ENCODE measurements at regions not wholly inside any gene's neighbourhood (a gene's known extent, or its start where the extent isn't known, plus 50 kb on each side); places are given as distances from the start of the nearest gene placed in this dataset.
"Not testable (repeated sequence)": the region's sequence is repeated elsewhere in the genome, so short reads cannot be mapped to it uniquely, and the experiment has no call there.

DNA sequence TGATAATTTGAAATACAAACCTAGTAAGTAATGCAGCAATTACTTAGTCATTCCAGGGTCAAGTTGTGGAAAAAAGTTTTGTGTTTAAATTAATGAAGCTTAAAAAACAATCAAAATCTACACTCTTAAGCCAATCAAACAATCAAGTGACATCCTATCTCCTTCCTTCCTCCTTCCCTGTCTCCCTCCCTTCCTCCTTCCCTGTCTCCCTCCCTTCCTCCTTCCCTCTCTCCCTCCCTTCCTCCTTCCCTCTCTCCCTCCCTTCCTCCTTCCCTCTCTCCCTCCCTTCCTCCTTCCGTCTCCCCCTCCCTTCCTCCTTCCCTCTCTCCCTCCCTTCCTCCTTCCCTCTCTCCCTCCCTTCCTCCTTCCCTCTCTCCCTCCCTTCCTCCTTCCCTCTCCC, 111.4 kb upstream of the RBPJ start:
- not testable (repeated sequence) for DNase-seq; H3K36me3 ChIP-seq (ENCODE audit: control insufficient read depth in 3 of 3, insufficient read depth in 2 of 3, low read depth in 1 of 3, low read length in 3 of 3); H3K9me3 ChIP-seq (ENCODE audit: control insufficient read depth in 2 of 2, insufficient read depth in 1 of 2, low read depth in 1 of 2, low read length in 1 of 2); H3K27ac ChIP-seq (ENCODE audit: low read depth in 1 of 3, low read length in 2 of 3); H3K4me1 ChIP-seq (ENCODE audit: control insufficient read depth in 3 of 3, insufficient read depth in 2 of 3, low read depth in 1 of 3, low read length in 2 of 3); H3K27me3 ChIP-seq (ENCODE audit: control insufficient read depth in 3 of 3, insufficient read depth in 3 of 3, low read length in 3 of 3); H3K4me3 ChIP-seq (ENCODE audit: low read depth in 1 of 3, low read length in 3 of 3); FAIRE-seq
- WGBS, 3 donors, result 71 to 82% (median 81%) methylated on average over 1 of the region's 1 CpG

DNA sequence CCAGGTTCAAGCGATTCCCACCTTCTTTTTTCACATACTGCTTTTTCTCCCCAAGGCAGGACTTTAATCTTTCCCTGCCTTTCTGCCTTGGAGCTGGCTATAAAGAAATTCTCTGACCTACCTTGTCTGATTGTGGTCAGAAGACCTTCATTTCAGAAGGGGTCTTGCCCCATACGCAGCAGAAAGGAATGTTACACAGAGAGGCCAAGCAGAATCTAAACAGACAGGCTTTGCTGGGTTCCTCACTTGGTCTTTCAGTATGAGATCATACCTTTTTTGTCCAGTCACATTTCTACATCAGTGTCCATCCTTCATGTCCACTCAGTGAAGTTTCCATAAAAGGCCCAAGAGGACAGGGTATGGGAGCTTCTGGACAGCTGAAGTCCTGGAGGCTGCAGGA, 108.3 kb upstream of the RBPJ start:
- Histone ChIP-seq H3K36me3 (ENCODE audit: control insufficient read depth in 3 of 3, insufficient read depth in 2 of 3, low read depth in 1 of 3, low read length in 3 of 3) (no peaks in the 10 kb centered on the region), H3K4me3 (ENCODE audit: low read depth in 1 of 3, low read length in 3 of 3) (no peak overlapping the region), H3K27me3 (ENCODE audit: control insufficient read depth in 3 of 3, insufficient read depth in 3 of 3, low read length in 3 of 3) (no peaks in the 10 kb centered on the region), H3K9me3 (ENCODE audit: control insufficient read depth in 2 of 2, insufficient read depth in 1 of 2, low read depth in 1 of 2, low read length in 1 of 2) (no peaks in the 10 kb centered on the region), H3K4me1 (ENCODE audit: control insufficient read depth in 3 of 3, insufficient read depth in 2 of 3, low read depth in 1 of 3, low read length in 2 of 3) (peaks cover 0 to 3% (median 0%) of the 10 kb centered on the region in 3 donors), H3K27ac (ENCODE audit: low read depth in 1 of 3, low read length in 2 of 3) (no peak overlapping the region)
- FAIRE-seq (no peak), DNase-seq (no peak)
- 86 to 94% (median 93%) methylated on average over 2 of the region's 2 CpGs for WGBS, 3 donors

- Histone ChIP-seq H3K36me3 (ENCODE audit: control insufficient read depth in 3 of 3, insufficient read depth in 2 of 3, low read depth in 1 of 3, low read length in 3 of 3) (no peaks in the 10 kb centered on the region), H3K4me1 (ENCODE audit: control insufficient read depth in 3 of 3, insufficient read depth in 2 of 3, low read depth in 1 of 3, low read length in 2 of 3) (peaks cover 0 to 3% (median 0%) of the 10 kb centered on the region in 3 donors), H3K9me3 (ENCODE audit: control insufficient read depth in 2 of 2, insufficient read depth in 1 of 2, low read depth in 1 of 2, low read length in 1 of 2) (no peaks in the 10 kb centered on the region), H3K27me3 (ENCODE audit: control insufficient read depth in 3 of 3, insufficient read depth in 3 of 3, low read length in 3 of 3) (no peaks in the 10 kb centered on the region), H3K4me3 (ENCODE audit: low read depth in 1 of 3, low read length in 3 of 3) (no peak overlapping the region), H3K27ac (ENCODE audit: low read depth in 1 of 3, low read length in 2 of 3) (no peak overlapping the region)
- DNase-seq (no peak), FAIRE-seq (no peak)
- 75 to 96% (median 94%) methylated on average over 1 of the region's 1 CpG for WGBS, 3 donors
Observed at GRCh38 chr4:26213317-26213716, 107.5 kb upstream of the RBPJ start.

GRCh38 chr4:26214994-26215393, 105.8 kb upstream of the RBPJ start:
- no peak for FAIRE-seq
- no peak overlapping the region for H3K27ac ChIP-seq (ENCODE audit: low read depth in 1 of 3, low read length in 2 of 3)

GRCh38 chr4:26215725-26216124, 105.1 kb upstream of the RBPJ start:
- H3K36me3 ChIP-seq (ENCODE audit: control insufficient read depth in 3 of 3, insufficient read depth in 2 of 3, low read depth in 1 of 3, low read length in 3 of 3), result no peaks in the 10 kb centered on the region
- FAIRE-seq (no peak), DNase-seq (no peak)
- H3K9me3 ChIP-seq (ENCODE audit: control insufficient read depth in 2 of 2, insufficient read depth in 1 of 2, low read depth in 1 of 2, low read length in 1 of 2), result no peaks in the 10 kb centered on the region
- H3K27me3 ChIP-seq (ENCODE audit: control insufficient read depth in 3 of 3, insufficient read depth in 3 of 3, low read length in 3 of 3), result no peaks in the 10 kb centered on the region
- H3K4me1 ChIP-seq (ENCODE audit: control insufficient read depth in 3 of 3, insufficient read depth in 2 of 3, low read depth in 1 of 3, low read length in 2 of 3), result no peaks in the 10 kb centered on the region
- WGBS, 3 donors, result 80 to 90% (median 89%) methylated on average over 7 of the region's 7 CpGs
- no peak overlapping the region for H3K27ac ChIP-seq (ENCODE audit: low read depth in 1 of 3, low read length in 2 of 3)
- H3K4me3 ChIP-seq (ENCODE audit: low read depth in 1 of 3, low read length in 3 of 3), result no peak overlapping the region

More at GRCh38 chr4:26214994-26215393, 105.8 kb upstream of the RBPJ start:
- Histone ChIP-seq H3K4me3 (ENCODE audit: low read depth in 1 of 3, low read length in 3 of 3) (no peak overlapping the region), H3K4me1 (ENCODE audit: control insufficient read depth in 3 of 3, insufficient read depth in 2 of 3, low read depth in 1 of 3, low read length in 2 of 3) (peaks cover 0 to 3% (median 0%) of the 10 kb centered on the region in 3 donors), H3K9me3 (ENCODE audit: control insufficient read depth in 2 of 2, insufficient read depth in 1 of 2, low read depth in 1 of 2, low read length in 1 of 2) (no peaks in the 10 kb centered on the region), H3K27me3 (ENCODE audit: control insufficient read depth in 3 of 3, insufficient read depth in 3 of 3, low read length in 3 of 3) (no peaks in the 10 kb centered on the region), H3K36me3 (ENCODE audit: control insufficient read depth in 3 of 3, insufficient read depth in 2 of 3, low read depth in 1 of 3, low read length in 3 of 3) (no peaks in the 10 kb centered on the region)
- no peak for DNase-seq

DNA sequence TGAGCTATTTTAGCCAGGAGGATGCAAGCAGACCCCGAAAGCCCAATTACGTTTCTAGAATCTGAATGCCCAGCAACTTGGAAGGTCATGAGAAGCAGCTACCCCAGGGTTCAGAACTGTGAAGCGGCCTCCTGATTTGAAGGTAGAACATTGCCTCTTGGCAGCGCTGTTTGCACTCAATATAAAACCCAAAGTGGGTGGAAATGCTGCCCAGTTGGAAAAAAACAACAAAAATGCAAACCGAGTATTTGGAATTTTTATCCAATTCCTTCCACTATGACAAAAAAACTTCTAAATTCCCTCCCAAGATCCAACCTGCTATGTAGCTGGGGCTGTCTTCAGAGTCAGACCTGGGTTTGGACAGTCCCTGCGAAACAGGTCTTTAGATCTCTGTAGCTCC, 103.3 kb upstream of the RBPJ start:
- H3K4me3 ChIP-seq (ENCODE audit: low read depth in 1 of 3, low read length in 3 of 3), result no peak overlapping the region
- FAIRE-seq (no peak), DNase-seq (no peak)
- H3K27ac ChIP-seq (ENCODE audit: low read depth in 1 of 3, low read length in 2 of 3), result no peak overlapping the region
- no peaks in the 10 kb centered on the region for H3K36me3 ChIP-seq (ENCODE audit: control insufficient read depth in 3 of 3, insufficient read depth in 2 of 3, low read depth in 1 of 3, low read length in 3 of 3)
- no peaks in the 10 kb centered on the region for H3K4me1 ChIP-seq (ENCODE audit: control insufficient read depth in 3 of 3, insufficient read depth in 2 of 3, low read depth in 1 of 3, low read length in 2 of 3)
- H3K27me3 ChIP-seq (ENCODE audit: control insufficient read depth in 3 of 3, insufficient read depth in 3 of 3, low read length in 3 of 3), result no peaks in the 10 kb centered on the region
- 91 to 95% (median 94%) methylated on average over 6 of the region's 6 CpGs for WGBS, 3 donors
- no peaks in the 10 kb centered on the region for H3K9me3 ChIP-seq (ENCODE audit: control insufficient read depth in 2 of 2, insufficient read depth in 1 of 2, low read depth in 1 of 2, low read length in 1 of 2)

DNA sequence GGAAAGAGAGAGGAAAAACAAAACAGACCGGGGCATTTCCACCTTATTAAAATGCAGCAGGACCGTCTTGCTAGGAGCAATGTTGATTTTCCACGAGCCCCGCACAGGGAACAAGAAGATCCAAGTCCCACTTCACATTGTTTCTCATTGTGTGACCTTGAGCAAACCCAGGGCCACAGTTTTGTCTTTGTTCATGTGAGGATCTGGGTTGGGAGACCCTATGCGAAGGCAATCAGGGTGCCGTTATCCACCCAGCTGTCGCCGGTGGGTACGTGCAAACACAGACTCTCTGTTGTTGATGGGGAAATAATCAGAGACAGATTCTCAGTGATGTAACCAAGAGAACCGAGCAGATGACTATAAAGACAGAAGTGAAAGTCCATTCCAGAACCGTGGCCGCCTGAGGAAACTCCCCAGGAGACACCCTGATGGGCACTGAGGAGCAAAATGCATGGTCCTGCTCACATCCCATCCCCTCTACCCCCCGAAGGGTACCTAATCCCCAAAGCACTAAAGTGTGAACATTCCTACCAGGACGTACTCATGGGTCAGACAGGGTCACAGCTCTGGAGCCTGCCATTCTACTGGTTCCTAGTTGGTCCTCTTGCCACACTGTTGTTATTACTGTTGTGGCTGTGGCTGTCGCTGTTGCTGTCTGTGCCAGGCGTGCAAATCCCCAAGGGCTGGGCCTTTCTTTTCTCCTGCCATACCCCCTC, 102.7 kb upstream of the RBPJ start:
- Histone ChIP-seq H3K4me1 (ENCODE audit: control insufficient read depth in 3 of 3, insufficient read depth in 2 of 3, low read depth in 1 of 3, low read length in 2 of 3) (no peaks in the 10 kb centered on the region), H3K9me3 (ENCODE audit: control insufficient read depth in 2 of 2, insufficient read depth in 1 of 2, low read depth in 1 of 2, low read length in 1 of 2) (no peaks in the 10 kb centered on the region), H3K27ac (ENCODE audit: low read depth in 1 of 3, low read length in 2 of 3) (peak overlapping the region in 1 of 3 donors; percentile 34), H3K36me3 (ENCODE audit: control insufficient read depth in 3 of 3, insufficient read depth in 2 of 3, low read depth in 1 of 3, low read length in 3 of 3) (no peaks in the 10 kb centered on the region), H3K4me3 (ENCODE audit: low read depth in 1 of 3, low read length in 3 of 3) (no peak overlapping the region), H3K27me3 (ENCODE audit: control insufficient read depth in 3 of 3, insufficient read depth in 3 of 3, low read length in 3 of 3) (no peaks in the 10 kb centered on the region)
- FAIRE-seq (no peak), DNase-seq (no peak)
- 62 to 84% (median 77%) methylated on average over 16 of the region's 16 CpGs for WGBS, 3 donors

DNA sequence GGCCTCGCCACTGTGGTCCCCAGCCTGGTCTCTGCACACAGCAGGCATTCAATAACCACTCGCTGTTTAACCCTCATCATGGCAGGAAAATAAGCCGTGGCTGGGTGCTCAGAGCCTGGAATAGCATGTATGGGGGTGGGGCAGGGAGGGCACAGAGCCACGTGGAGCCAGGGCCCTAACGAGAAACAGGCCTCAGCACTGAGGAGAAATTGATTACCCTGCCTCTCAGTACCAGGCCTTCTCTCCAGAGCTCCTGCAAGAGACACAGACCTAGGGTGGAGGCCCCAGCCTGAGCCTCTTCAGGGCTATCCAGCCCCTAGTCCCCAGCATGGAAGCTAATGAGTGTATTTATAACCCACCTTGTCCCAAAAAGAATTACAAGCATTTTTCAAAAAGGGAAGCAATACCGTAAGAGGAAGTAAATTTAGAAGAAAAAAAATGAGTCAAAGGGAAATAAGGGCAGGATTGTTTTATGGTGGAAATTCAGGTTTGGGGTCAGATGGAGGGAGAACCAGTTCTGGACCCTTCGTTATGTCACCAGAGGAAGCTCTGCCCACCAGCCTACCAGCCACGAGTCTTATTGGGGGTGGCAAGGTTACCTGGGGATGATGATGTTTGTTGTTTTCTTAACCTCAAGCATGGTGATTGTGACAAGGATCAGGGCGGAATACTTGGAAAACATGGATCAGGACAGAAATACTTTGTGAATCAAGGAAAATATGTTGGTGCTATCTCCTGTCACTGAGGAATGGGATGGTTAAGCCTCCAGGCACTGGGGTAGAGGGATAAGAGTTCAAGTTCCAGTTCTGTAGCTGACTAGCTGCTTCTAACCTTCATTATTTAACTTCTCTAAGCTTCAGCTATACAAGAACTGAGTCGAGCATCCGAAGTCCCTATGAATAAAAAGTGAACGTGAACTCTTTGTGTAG, 101.9 kb upstream of the RBPJ start:
- FAIRE-seq (no peak), DNase-seq (no peak)
- H3K27me3 ChIP-seq (ENCODE audit: control insufficient read depth in 3 of 3, insufficient read depth in 3 of 3, low read length in 3 of 3), result no peaks in the 10 kb centered on the region
- H3K4me1 ChIP-seq (ENCODE audit: control insufficient read depth in 3 of 3, insufficient read depth in 2 of 3, low read depth in 1 of 3, low read length in 2 of 3), result no peaks in the 10 kb centered on the region
- no peaks in the 10 kb centered on the region for H3K9me3 ChIP-seq (ENCODE audit: control insufficient read depth in 2 of 2, insufficient read depth in 1 of 2, low read depth in 1 of 2, low read length in 1 of 2)
- 62 to 73% (median 68%) methylated on average over 12 of the region's 12 CpGs for WGBS, 3 donors
- no peak overlapping the region for H3K27ac ChIP-seq (ENCODE audit: low read depth in 1 of 3, low read length in 2 of 3)
- no peak overlapping the region for H3K4me3 ChIP-seq (ENCODE audit: low read depth in 1 of 3, low read length in 3 of 3)
- no peaks in the 10 kb centered on the region for H3K36me3 ChIP-seq (ENCODE audit: control insufficient read depth in 3 of 3, insufficient read depth in 2 of 3, low read depth in 1 of 3, low read length in 3 of 3)

Data from small intestine (tissue), 7 donors.